VCaP (cell line): ENCODE measurements at regions not wholly inside any gene's neighbourhood (a gene's known extent, or its start where the extent isn't known, plus 50 kb on each side); places are given as distances from the start of the nearest gene placed in this dataset.

Experiments used
- H3K27ac ChIP-seq: fragments of 450-650 bp; 2 replicates; pipeline ENCODE4 v1.5.1; 2017
- CTCF ChIP-seq: fragments of 450-650 bp; conservative IDR thresholded peaks from 2 replicates; pipeline ENCODE4 v1.5.1; 2017; ENCODE audit warnings: mild to moderate bottlenecking, moderate library complexity

- H3K27ac ChIP-seq: no peak overlapping the region
- TF ChIP-seq CTCF: no peak
Observed at GRCh38 chr5:4104831-4105597, 509.4 kb downstream of the IRX1 start.

GRCh38 chr5:4108690-4109089 lies 513.1 kb downstream of the IRX1 start:
- no peak overlapping the region for H3K27ac ChIP-seq
- no peak for TF ChIP-seq CTCF

- no peak for TF ChIP-seq CTCF
- no peak overlapping the region for H3K27ac ChIP-seq
Observed at GRCh38 chr5:4113426-4113825, 517.8 kb downstream of the IRX1 start.

- TF ChIP-seq CTCF: no peak
Observed at GRCh38 chr5:4113905-4114304, 518.3 kb downstream of the IRX1 start.

GRCh38 chr5:4114452-4114851 lies 518.8 kb downstream of the IRX1 start:
- TF ChIP-seq CTCF: no peak
- H3K27ac ChIP-seq: no peak overlapping the region

More at GRCh38 chr5:4113905-4114304, 518.3 kb downstream of the IRX1 start:
- H3K27ac ChIP-seq: no peak overlapping the region

GRCh38 chr5:4116834-4117233 lies 521.2 kb downstream of the IRX1 start:
- no peak overlapping the region for H3K27ac ChIP-seq
- TF ChIP-seq CTCF: no peak

GRCh38 chr5:4124221-4124970 lies 528.8 kb downstream of the IRX1 start:
- no peak for TF ChIP-seq CTCF
- no peak overlapping the region for H3K27ac ChIP-seq
